Esophagus squamous epithelium (tissue), 5 donors: ENCODE measurements at regions not wholly inside any gene's neighbourhood (a gene's known extent, or its start where the extent isn't known, plus 50 kb on each side); places are given as distances from the start of the nearest gene placed in this dataset.
A peak's percentile ranks its signal among the peaks of the same experiment; 100 is the strongest.

Experiments
- DNase-seq: peaks from one replicate; lab custom pipeline; 2025; lab: John Stamatoyannopoulos, UW
- H3K27ac ChIP-seq, 4 donors: fragments of 200-600 bp; sonication (generic); one replicate each; pipeline ENCODE4 v1.5.1; 2016 to 2019; ENCODE audit warnings: mild to moderate bottlenecking in 1 of 4
- H3K27me3 ChIP-seq, 4 donors: fragments of 200-600 bp; sonication (generic); 1 replicate in 3 of 4; 2 replicates in 1 of 4; pipeline versions ENCODE4 v1.5.1 to v1.6.0; 2017 to 2021; ENCODE audit warnings: antibody characterized with exemption in 1 of 4
- H3K36me3 ChIP-seq, 3 donors: fragments of 200-600 bp; sonication (generic); one replicate each; pipeline ENCODE4 v1.5.1; 2016 to 2019
- H3K4me1 ChIP-seq, 3 donors: fragments of 200-600 bp; sonication (generic); one replicate each; pipeline ENCODE4 v1.5.1; 2017 to 2019
- H3K4me3 ChIP-seq, 4 donors: fragments of 200-600 bp; sonication (generic); 1 replicate in 3 of 4; 2 replicates in 1 of 4; pipeline ENCODE4 v1.5.1; 2016 to 2019; ENCODE audit warnings: mild to moderate bottlenecking in 2 of 4, moderate library complexity in 1 of 4
- H3K9me3 ChIP-seq, 3 donors: fragments of 200-600 bp; sonication (generic); one replicate each; pipeline ENCODE4 v1.5.1; 2016 to 2019
- POLR2A ChIP-seq, 4 donors: fragments of 450-650 bp; IDR thresholded peaks; one replicate each; pipeline ENCODE4 v1.6.1; 2017; ENCODE audit warnings: antibody characterized with exemption in 4 of 4, mild to moderate bottlenecking in 4 of 4, moderate library complexity in 3 of 4
- WGBS, 2 donors: methylation state at CpG; one replicate each; pipeline ENCODE4 v1.1.5; 2018; 5-methylcytosine and 5-hydroxymethylcytosine counted together
- intact Hi-C: fragments of 100-400 bp; cut with DNase I; formaldehyde crosslinking; loops from one replicate; pipeline ENCODE4 v1.15.0; 2022
- TF ChIP-seq, protein P1 (sequence below), 6 experiments: fragments of 450-650 bp in 4 of 6; fragments of 200-600 bp in 2 of 6; sonication (generic) in 2 of 6; IDR thresholded peaks; one replicate each; pipeline ENCODE4 v1.5.1; 2016 to 2019; ENCODE audit warnings: antibody characterized with exemption in 6 of 6, mild to moderate bottlenecking in 4 of 6, moderate library complexity in 4 of 6
- donor health status: DM: yes; HTN: yes; CAD: no.

GRCh38 chr3:156605686-156606605, 51.0 kb upstream of the SSR3 start:
- Histone ChIP-seq H3K9me3 (no peaks in the 10 kb centered on the region), H3K36me3 (no peaks in the 10 kb centered on the region), H3K27ac (peak overlapping the region in 3 of 4 donors; percentile 45 to 64 (median 59)), H3K27me3 (no peaks in the 10 kb centered on the region), H3K4me1 (peaks cover 0 to 13% (median 10%) of the 10 kb centered on the region in 3 donors), H3K4me3 (peak overlapping the region; percentile 16 to 62 (median 41))
- WGBS, 2 donors, result 8 to 20% methylated on average over 26 to 28 of the region's 37 CpGs
- intact Hi-C loops, result no loop called here
- DNase-seq, result no peak
- no peak for TF ChIP-seq POLR2A (IDR thresholded peaks at IDR 0.05)
- TF ChIP-seq, protein P1, sequence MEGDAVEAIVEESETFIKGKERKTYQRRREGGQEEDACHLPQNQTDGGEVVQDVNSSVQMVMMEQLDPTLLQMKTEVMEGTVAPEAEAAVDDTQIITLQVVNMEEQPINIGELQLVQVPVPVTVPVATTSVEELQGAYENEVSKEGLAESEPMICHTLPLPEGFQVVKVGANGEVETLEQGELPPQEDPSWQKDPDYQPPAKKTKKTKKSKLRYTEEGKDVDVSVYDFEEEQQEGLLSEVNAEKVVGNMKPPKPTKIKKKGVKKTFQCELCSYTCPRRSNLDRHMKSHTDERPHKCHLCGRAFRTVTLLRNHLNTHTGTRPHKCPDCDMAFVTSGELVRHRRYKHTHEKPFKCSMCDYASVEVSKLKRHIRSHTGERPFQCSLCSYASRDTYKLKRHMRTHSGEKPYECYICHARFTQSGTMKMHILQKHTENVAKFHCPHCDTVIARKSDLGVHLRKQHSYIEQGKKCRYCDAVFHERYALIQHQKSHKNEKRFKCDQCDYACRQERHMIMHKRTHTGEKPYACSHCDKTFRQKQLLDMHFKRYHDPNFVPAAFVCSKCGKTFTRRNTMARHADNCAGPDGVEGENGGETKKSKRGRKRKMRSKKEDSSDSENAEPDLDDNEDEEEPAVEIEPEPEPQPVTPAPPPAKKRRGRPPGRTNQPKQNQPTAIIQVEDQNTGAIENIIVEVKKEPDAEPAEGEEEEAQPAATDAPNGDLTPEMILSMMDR (IDR thresholded peaks at IDR 0.05), result no peak

DNA sequence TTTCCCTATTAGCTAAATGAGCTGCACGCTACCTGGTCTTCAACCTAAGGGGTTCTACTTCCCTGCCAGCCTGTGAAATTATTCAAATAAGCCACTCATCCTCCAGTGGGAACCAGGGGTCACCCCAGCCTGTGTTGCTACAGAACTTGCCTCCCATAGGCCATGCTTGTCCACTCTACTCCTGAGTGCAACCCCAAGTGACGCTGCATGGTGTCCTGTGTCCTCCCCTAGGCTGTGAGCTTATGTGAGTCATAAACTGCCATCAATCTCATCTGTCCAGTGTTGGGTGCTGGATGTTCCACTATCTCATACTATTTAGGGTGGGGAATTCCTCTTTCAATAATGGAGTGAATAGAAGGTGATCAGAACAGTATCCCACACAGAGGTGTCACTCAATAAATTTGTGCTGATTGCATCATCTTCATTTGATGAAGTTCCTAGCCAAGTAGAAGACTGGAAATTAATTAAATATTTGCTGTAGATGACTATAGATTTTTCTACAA, 49.8 kb upstream of the SSR3 start:
- TF ChIP-seq POLR2A (IDR thresholded peaks at IDR 0.05), result no peak
- TF ChIP-seq, protein P1 (IDR thresholded peaks at IDR 0.05), result no peak
- Histone ChIP-seq H3K27me3 (no peaks in the 10 kb centered on the region), H3K4me1 (peaks cover 0 to 13% (median 10%) of the 10 kb centered on the region in 3 donors), H3K27ac (no peak overlapping the region), H3K9me3 (no peaks in the 10 kb centered on the region), H3K36me3 (no peaks in the 10 kb centered on the region), H3K4me3 (no peak overlapping the region)
- no peak for DNase-seq
- intact Hi-C loops, result no loop called here
- 90 to 100% methylated on average over 1 to 2 of the region's 2 CpGs for WGBS, 2 donors
